Parathyroid adenoma (tissue), 2 donors: ENCODE measurements at regions not wholly inside any gene's neighbourhood (a gene's known extent, or its start where the extent isn't known, plus 50 kb on each side); places are given as distances from the start of the nearest gene placed in this dataset.

Experiments used
- H2AFZ ChIP-seq: fragments of 300-600 bp; sonication (generic); one replicate; pipeline ENCODE4 v1.7.0; 2017; ENCODE audit warnings: antibody characterized with exemption, mild to moderate bottlenecking
- H3K27ac ChIP-seq: fragments of 300-600 bp; sonication (generic); one replicate; pipeline ENCODE4 v1.7.0; 2017
- H3K27me3 ChIP-seq: fragments of 300-600 bp; sonication (generic); one replicate; pipeline ENCODE4 v1.7.0; 2017; ENCODE audit warnings: low read length; ENCODE audit not compliant: control insufficient read depth, insufficient read depth
- H3K36me3 ChIP-seq: fragments of 300-600 bp; sonication (generic); one replicate; pipeline ENCODE4 v1.7.0; 2017; ENCODE audit warnings: low read length; ENCODE audit not compliant: control insufficient read depth, insufficient read depth
- H3K4me1 ChIP-seq: fragments of 300-600 bp; sonication (generic); one replicate; pipeline ENCODE4 v1.7.0; 2017; ENCODE audit warnings: control low read depth
- H3K4me2 ChIP-seq: fragments of 300-600 bp; sonication (generic); one replicate; pipeline ENCODE4 v1.7.0; 2017; ENCODE audit warnings: low read length
- H3K4me3 ChIP-seq: fragments of 300-600 bp; sonication (generic); one replicate; pipeline ENCODE4 v1.7.0; 2017; ENCODE audit warnings: low read depth, low read length
- H3K79me2 ChIP-seq: fragments of 300-600 bp; sonication (generic); one replicate; pipeline ENCODE4 v1.7.0; 2017; ENCODE audit warnings: control low read depth
- H3K9ac ChIP-seq: fragments of 300-600 bp; sonication (generic); one replicate; pipeline ENCODE4 v1.7.0; 2017; ENCODE audit warnings: mild to moderate bottlenecking
- H3K9me3 ChIP-seq: fragments of 300-600 bp; sonication (generic); one replicate; pipeline ENCODE4 v1.7.0; 2017; ENCODE audit warnings: low read length; ENCODE audit not compliant: control insufficient read depth
- TF ChIP-seq, protein P1 (sequence below): fragments of 300-600 bp; sonication (generic); IDR thresholded peaks from one replicate; pipeline ENCODE4 v1.7.0; 2017; ENCODE audit warnings: antibody characterized with exemption, mild to moderate bottlenecking
- donor health status: primary hyperparathyroidism.

DNA sequence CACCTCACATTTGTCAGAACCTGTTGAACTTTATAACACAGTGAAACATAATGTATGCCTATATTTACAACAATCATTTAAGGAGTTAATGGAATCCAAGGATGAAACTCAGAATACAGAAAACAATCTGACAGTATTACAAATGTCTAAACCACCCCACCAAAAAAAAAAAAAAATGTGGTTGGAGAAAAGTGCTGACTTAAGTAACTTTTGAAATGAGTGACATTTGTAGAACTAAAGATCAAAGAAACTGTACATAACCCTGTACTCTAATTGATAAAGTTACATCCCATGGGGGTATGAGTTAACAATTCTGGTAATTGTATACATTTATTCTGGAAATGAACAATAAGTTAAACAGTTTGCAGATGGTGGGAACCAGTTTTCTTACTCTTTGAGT, 372.1 kb upstream of the TMEFF2 start:
- TF ChIP-seq, protein P1, sequence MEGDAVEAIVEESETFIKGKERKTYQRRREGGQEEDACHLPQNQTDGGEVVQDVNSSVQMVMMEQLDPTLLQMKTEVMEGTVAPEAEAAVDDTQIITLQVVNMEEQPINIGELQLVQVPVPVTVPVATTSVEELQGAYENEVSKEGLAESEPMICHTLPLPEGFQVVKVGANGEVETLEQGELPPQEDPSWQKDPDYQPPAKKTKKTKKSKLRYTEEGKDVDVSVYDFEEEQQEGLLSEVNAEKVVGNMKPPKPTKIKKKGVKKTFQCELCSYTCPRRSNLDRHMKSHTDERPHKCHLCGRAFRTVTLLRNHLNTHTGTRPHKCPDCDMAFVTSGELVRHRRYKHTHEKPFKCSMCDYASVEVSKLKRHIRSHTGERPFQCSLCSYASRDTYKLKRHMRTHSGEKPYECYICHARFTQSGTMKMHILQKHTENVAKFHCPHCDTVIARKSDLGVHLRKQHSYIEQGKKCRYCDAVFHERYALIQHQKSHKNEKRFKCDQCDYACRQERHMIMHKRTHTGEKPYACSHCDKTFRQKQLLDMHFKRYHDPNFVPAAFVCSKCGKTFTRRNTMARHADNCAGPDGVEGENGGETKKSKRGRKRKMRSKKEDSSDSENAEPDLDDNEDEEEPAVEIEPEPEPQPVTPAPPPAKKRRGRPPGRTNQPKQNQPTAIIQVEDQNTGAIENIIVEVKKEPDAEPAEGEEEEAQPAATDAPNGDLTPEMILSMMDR, result no peak
- no peaks in the 10 kb centered on the region for H3K4me1 ChIP-seq

DNA sequence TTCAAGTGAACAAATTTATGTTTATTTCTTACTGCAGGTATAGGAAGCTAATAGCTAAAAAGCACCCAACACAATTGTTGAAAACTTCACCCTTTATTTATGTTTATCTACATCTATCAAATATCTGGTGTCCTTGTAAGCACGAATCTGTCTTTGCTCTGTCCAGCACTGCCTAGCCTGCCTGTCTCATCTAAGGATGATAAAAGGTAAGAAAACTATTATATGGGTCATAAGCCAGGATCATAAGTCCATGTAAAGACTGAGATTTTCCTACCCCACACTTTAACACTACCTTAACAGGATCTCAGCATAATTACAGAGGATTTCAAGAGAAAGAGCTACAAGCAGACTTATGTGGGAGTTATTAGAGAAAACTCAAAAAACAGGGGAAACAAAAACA, 365.6 kb upstream of the TMEFF2 start:
- no peak overlapping the region for H2AFZ ChIP-seq
- TF ChIP-seq, protein P1, result no peak

More for the DNA sequence above, 372.1 kb upstream of the TMEFF2 start:
- H2AFZ ChIP-seq, result no peak overlapping the region
- H3K27ac ChIP-seq, result no peak overlapping the region
- H3K4me3 ChIP-seq, result no peak overlapping the region
- H3K36me3 ChIP-seq, result no peaks in the 10 kb centered on the region
- H3K9ac ChIP-seq, result no peak overlapping the region
- H3K27me3 ChIP-seq, result no peaks in the 10 kb centered on the region
- no peaks in the 10 kb centered on the region for H3K79me2 ChIP-seq
- H3K4me2 ChIP-seq, result no peak overlapping the region
- H3K9me3 ChIP-seq, result no peaks in the 10 kb centered on the region

DNA sequence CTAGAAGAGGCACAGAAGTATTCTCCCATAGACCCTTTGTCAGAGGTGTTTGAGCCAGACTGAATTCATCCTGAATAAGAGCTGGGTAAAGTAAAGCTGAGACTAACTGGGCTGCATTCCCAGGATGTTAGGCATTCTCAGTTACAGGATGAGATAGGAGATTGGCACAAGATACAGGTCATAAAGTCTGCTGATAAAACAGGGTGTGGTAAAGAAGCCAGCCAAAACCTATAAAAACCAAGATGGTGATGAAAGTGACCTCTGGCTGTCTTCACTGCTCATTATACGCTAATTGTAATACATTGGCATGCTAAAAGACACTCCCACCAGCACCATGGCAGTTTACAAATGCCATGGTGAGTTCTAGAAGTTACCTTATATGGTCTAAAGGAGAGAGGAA, 364.9 kb upstream of the TMEFF2 start:
- H3K4me1 ChIP-seq, result no peaks in the 10 kb centered on the region
- H3K79me2 ChIP-seq, result no peaks in the 10 kb centered on the region
- no peak overlapping the region for H3K4me2 ChIP-seq
- no peak overlapping the region for H3K4me3 ChIP-seq
- TF ChIP-seq, protein P1, result no peak
- no peaks in the 10 kb centered on the region for H3K27me3 ChIP-seq
- H3K27ac ChIP-seq, result no peak overlapping the region
- H3K36me3 ChIP-seq, result no peaks in the 10 kb centered on the region
- H3K9me3 ChIP-seq, result no peaks in the 10 kb centered on the region
- H2AFZ ChIP-seq, result no peak overlapping the region
- no peak overlapping the region for H3K9ac ChIP-seq

More for the DNA sequence above, 365.6 kb upstream of the TMEFF2 start:
- H3K36me3 ChIP-seq, result no peaks in the 10 kb centered on the region
- no peak overlapping the region for H3K27ac ChIP-seq
- no peaks in the 10 kb centered on the region for H3K79me2 ChIP-seq
- no peaks in the 10 kb centered on the region for H3K4me1 ChIP-seq
- H3K9me3 ChIP-seq, result no peaks in the 10 kb centered on the region
- no peaks in the 10 kb centered on the region for H3K27me3 ChIP-seq
- no peak overlapping the region for H3K9ac ChIP-seq
- no peak overlapping the region for H3K4me2 ChIP-seq
- H3K4me3 ChIP-seq, result no peak overlapping the region

DNA sequence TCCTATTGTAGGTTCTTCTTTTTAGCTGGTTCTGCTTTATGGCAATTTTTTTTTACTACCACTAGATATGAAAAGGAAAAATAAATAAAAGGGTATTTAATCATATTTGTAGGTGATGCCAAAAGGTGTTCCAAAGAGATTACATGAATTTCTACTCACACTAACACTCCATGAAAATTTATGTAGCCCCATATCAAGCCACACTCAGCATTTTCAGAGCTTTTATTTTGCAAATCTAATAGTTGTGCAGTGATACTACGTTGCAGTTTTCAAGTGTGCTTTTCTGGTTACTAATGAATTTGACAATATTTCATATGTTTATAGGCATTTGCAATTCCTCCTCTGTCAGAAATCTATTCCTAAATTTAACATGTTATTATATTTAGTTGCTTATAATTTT, 363.9 kb upstream of the TMEFF2 start:
- Histone ChIP-seq H3K27ac (no peak overlapping the region), H3K36me3 (no peaks in the 10 kb centered on the region), H3K4me2 (no peak overlapping the region), H3K9ac (no peak overlapping the region), H3K79me2 (no peaks in the 10 kb centered on the region), H3K4me3 (no peak overlapping the region), H3K27me3 (no peaks in the 10 kb centered on the region), H3K9me3 (no peaks in the 10 kb centered on the region), H2AFZ (no peak overlapping the region), H3K4me1 (no peaks in the 10 kb centered on the region)
- TF ChIP-seq, protein P1, result no peak

DNA sequence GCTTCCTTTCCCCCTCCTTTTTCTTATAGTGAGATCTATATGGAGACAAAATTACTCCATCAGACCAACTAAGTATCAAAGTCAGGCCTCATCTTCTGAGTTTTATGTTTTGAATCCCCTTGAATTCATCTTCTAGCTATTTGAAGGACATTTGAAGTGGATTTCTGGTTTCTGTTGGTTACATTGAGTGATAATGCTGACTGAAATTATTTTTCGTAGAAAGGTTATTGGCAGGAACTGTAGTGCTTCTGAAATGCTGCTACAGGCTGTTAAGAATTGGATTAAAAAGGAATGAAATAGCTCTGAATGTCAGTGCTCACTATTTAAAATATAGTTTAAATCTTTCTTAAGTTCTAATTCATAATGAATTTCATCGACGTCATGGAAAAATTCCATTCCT, 361.0 kb upstream of the TMEFF2 start:
- no peak overlapping the region for H3K9ac ChIP-seq
- H3K79me2 ChIP-seq, result no peaks in the 10 kb centered on the region
- no peak overlapping the region for H3K27ac ChIP-seq
- H3K4me3 ChIP-seq, result no peak overlapping the region
- H3K4me1 ChIP-seq, result no peaks in the 10 kb centered on the region
- no peaks in the 10 kb centered on the region for H3K27me3 ChIP-seq
- TF ChIP-seq, protein P1, result no peak
- H3K36me3 ChIP-seq, result no peaks in the 10 kb centered on the region
- no peaks in the 10 kb centered on the region for H3K9me3 ChIP-seq
- no peak overlapping the region for H2AFZ ChIP-seq
- no peak overlapping the region for H3K4me2 ChIP-seq
